ENCODE measurements at regions not wholly inside any gene's neighbourhood (a gene's known extent, or its start where the extent isn't known, plus 50 kb on each side); places are given as distances from the start of the nearest gene placed in this dataset.
A peak's percentile ranks its signal among the peaks of the same experiment; 100 is the strongest.

GRCh38 chr17:14919094-14919493 lies 346.0 kb downstream of the PMP22 start:
- in situ Hi-C loops (cut with MboI) (no loop called here), intact Hi-C loops (cut with micrococcal nuclease) (no loop called here)
- Histone ChIP-seq H3K9me3 (replicated peaks; ENCODE audit: control insufficient read depth, insufficient read depth, low read depth, low read length) (no peaks in the 10 kb centered on the region), H3K36me3 (ENCODE audit: control insufficient read depth, insufficient read depth, low read length) (no peaks in the 10 kb centered on the region), H3K27ac (ENCODE audit: extremely low read depth, low read depth, low read length) (no peak overlapping the region), H3K79me2 (ENCODE audit: control insufficient read depth, insufficient read depth, low read length) (no peaks in the 10 kb centered on the region), H4K20me1 (replicated peaks; ENCODE audit: control insufficient read depth, insufficient read depth, low read length) (no peaks in the 10 kb centered on the region), H2AFZ (ENCODE audit: low read depth, low read length) (no peak overlapping the region), H3K4me3 (no peak overlapping the region), H3K9me1 (ENCODE audit: control insufficient read depth, insufficient read depth, low read length) (no peaks in the 10 kb centered on the region), H3K9ac (ENCODE audit: insufficient read depth in 1 of 2, low read depth in 2 of 2, low read length in 2 of 2) (no peak overlapping the region), H3K27me3 (ENCODE audit: control insufficient read depth in 2 of 2, insufficient read depth in 2 of 2, low read length in 2 of 2) (no peaks in the 10 kb centered on the region), H3K4me1 (replicated peaks in 1 of 2; ENCODE audit: control insufficient read depth in 2 of 2, insufficient read depth in 2 of 2, low read length in 2 of 2) (no peaks in the 10 kb centered on the region), H3K4me2 (ENCODE audit: insufficient read depth, low read length) (no peak overlapping the region)
- no peak for FAIRE-seq
- no peak for TF ChIP-seq CREM (IDR thresholded peaks at IDR 0.05; ENCODE audit: low read depth)
- no peak for ATAC-seq
- no TSS peak for BruUV-seq (replicated peaks)
- no peak for DNase-seq (ENCODE audit: extremely low read depth in 1 of 4, low spot score in 3 of 4)
- ChIA-PET CTCF (ENCODE audit: low intra/inter-chr PET ratio) (no interaction called here), POLR2A (no interaction called here)
- WGBS (ENCODE audit: insufficient coverage, low coverage, missing lambda C conversion rate), result 0% methylated on average over 5 of the region's 5 CpGs

GRCh38 chr17:14918540-14918939 lies 346.6 kb downstream of the PMP22 start:
- no peaks in the 10 kb centered on the region for H4K20me1 ChIP-seq (replicated peaks; ENCODE audit: control insufficient read depth, insufficient read depth, low read length)
- no peak overlapping the region for H3K4me3 ChIP-seq
- DNase-seq (ENCODE audit: extremely low read depth in 1 of 4, low spot score in 3 of 4), result no peak
- no TSS peak for BruUV-seq (replicated peaks)
- H3K9ac ChIP-seq (ENCODE audit: insufficient read depth in 1 of 2, low read depth in 2 of 2, low read length in 2 of 2), result no peak overlapping the region
- ATAC-seq, result no peak
- no peaks in the 10 kb centered on the region for H3K79me2 ChIP-seq (ENCODE audit: control insufficient read depth, insufficient read depth, low read length)
- TF ChIP-seq ZNF76 (CRISPR knock-in tag; IDR thresholded peaks at IDR 0.05; ENCODE audit: borderline replicate concordance) (no peak), MLX (CRISPR knock-in tag; conservative IDR thresholded peaks at IDR 0.05) (no peak), ATF7 (IDR thresholded peaks at IDR 0.05) (peak; percentile 42; the same call in 1 of the 2 replicates), ATF3 (IDR thresholded peaks at IDR 0.05) (peak; percentile 17; the same call in 1 of the 2 replicates), ATF3 (CRISPR knock-in tag; conservative IDR thresholded peaks at IDR 0.05) (no peak)
- no peaks in the 10 kb centered on the region for H3K27me3 ChIP-seq (ENCODE audit: control insufficient read depth in 2 of 2, insufficient read depth in 2 of 2, low read length in 2 of 2)
- intact Hi-C loops (cut with micrococcal nuclease) (no loop called here), in situ Hi-C loops (cut with MboI) (no loop called here)
- CTCF ChIA-PET (ENCODE audit: low intra/inter-chr PET ratio), result no interaction called here
- H2AFZ ChIP-seq (ENCODE audit: low read depth, low read length), result no peak overlapping the region
- no peak overlapping the region for H3K4me2 ChIP-seq (ENCODE audit: insufficient read depth, low read length)
- WGBS (ENCODE audit: insufficient coverage, low coverage, missing lambda C conversion rate), result 2% methylated on average over 4 of the region's 4 CpGs
- no peaks in the 10 kb centered on the region for H3K4me1 ChIP-seq (replicated peaks in 1 of 2; ENCODE audit: control insufficient read depth in 2 of 2, insufficient read depth in 2 of 2, low read length in 2 of 2)
- H3K36me3 ChIP-seq (ENCODE audit: control insufficient read depth, insufficient read depth, low read length), result no peaks in the 10 kb centered on the region
- no peak for FAIRE-seq
- POLR2A ChIA-PET, result no interaction called here
- no peaks in the 10 kb centered on the region for H3K9me1 ChIP-seq (ENCODE audit: control insufficient read depth, insufficient read depth, low read length)
- no peaks in the 10 kb centered on the region for H3K9me3 ChIP-seq (replicated peaks; ENCODE audit: control insufficient read depth, insufficient read depth, low read depth, low read length)
- H3K27ac ChIP-seq (ENCODE audit: extremely low read depth, low read depth, low read length), result no peak overlapping the region
